Right atrium auricular region (tissue), 2 donors: ENCODE measurements at regions not wholly inside any gene's neighbourhood (a gene's known extent, or its start where the extent isn't known, plus 50 kb on each side); places are given as distances from the start of the nearest gene placed in this dataset.

Experiments
- DNase-seq: peaks from one replicate; pipeline ENCODE4 v3.0.0-alpha.2; 2019; ENCODE audit warnings: low spot score
- H3K27ac ChIP-seq, 2 donors: fragments of 200-600 bp; sonication (generic); 1 replicate in 1 of 2; 2 replicates in 1 of 2; pipeline ENCODE4 v1.5.1; 2016 to 2019
- H3K27me3 ChIP-seq, 2 donors: fragments of 200-600 bp; sonication (generic); one replicate each; pipeline versions ENCODE4 v1.5.1 to v1.6.0; 2017 to 2019
- H3K36me3 ChIP-seq: fragments of 200-600 bp; sonication (generic); one replicate; pipeline ENCODE4 v1.5.1; 2016
- H3K4me1 ChIP-seq, 2 donors: fragments of 200-600 bp; sonication (generic); one replicate each; pipeline versions ENCODE4 v1.5.1 to v1.6.0; 2017 to 2019
- H3K4me3 ChIP-seq, 2 donors: fragments of 200-600 bp; sonication (generic); 1 replicate in 1 of 2; 2 replicates in 1 of 2; pipeline ENCODE4 v1.5.1; 2017 to 2019; ENCODE audit warnings: mild to moderate bottlenecking in 1 of 2, moderate library complexity in 1 of 2
- H3K9me3 ChIP-seq, 2 donors: fragments of 200-600 bp; sonication (generic); one replicate each; pipeline ENCODE4 v1.5.1; 2019
- CTCF ChIP-seq, 2 donors: fragments of 200-600 bp; sonication (generic); IDR thresholded peaks; one replicate each; pipeline ENCODE4 v1.5.1; 2019; ENCODE audit warnings: antibody characterized with exemption in 2 of 2

- Histone ChIP-seq H3K27me3 (no peaks in the 10 kb centered on the region), H3K27ac (no peak overlapping the region), H3K9me3 (no peaks in the 10 kb centered on the region), H3K4me1 (peaks cover 0 to 30% of the 10 kb centered on the region in 2 donors), H3K36me3 (no peaks in the 10 kb centered on the region), H3K4me3 (no peak overlapping the region)
- TF ChIP-seq CTCF (IDR thresholded peaks at IDR 0.05), result no peak
- no peak for DNase-seq
Measured at GRCh38 chr2:160917850-160918249, 242.4 kb upstream of the TANK start.

DNA sequence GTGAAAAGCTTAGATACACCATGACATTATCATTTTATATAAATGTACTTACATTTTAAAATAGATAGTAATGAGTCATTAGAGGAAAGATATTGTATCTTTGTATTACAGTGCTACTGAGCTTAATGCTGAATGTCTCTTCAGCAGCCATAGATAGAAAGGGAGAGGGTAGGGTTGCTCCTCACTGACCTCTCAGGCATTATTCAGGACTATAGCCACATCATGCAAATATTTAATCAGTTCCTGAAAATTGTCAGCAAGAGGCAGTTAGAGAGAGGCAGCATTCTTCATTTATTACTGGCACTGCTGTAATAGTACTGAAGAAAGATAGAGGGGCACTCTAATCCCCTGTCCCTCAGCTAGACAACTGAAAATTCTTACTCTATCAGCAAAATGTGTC lies 242.0 kb upstream of the TANK start:
- no peaks in the 10 kb centered on the region for H3K9me3 ChIP-seq
- H3K27me3 ChIP-seq, result no peaks in the 10 kb centered on the region
- DNase-seq, result no peak
- H3K27ac ChIP-seq, result no peak overlapping the region
- TF ChIP-seq CTCF (IDR thresholded peaks at IDR 0.05), result no peak
- H3K36me3 ChIP-seq, result no peaks in the 10 kb centered on the region
- H3K4me1 ChIP-seq, result peaks cover 0 to 30% of the 10 kb centered on the region in 2 donors
- no peak overlapping the region for H3K4me3 ChIP-seq

DNA sequence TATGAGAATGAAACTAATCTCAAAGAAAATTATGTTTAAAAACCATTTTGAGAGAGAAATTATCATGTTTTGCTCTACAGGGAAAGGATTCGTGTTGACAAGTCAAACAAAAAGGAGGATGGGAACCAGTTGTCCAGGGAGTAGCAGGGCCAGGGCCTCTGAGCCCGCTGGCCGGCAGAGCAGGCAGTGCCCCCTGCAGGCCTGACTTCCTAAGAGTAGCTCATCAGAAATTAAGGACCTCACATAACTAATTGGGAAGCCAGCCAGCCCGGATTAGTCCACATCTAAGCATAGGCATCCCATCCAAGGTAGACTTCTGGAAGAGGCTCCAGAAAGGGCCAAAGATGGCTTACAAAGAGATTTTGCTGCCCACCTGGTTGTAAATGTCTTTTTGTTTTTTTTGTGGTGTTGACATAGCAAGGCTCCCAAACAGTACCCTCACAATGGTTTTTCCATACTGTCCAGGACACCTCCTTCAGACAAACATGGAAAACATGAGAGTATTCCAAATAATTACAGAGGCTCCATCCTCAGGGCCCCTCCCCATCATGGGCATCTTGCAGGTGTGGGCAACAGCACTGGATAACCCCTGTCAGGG lies 241.2 kb upstream of the TANK start:
- Histone ChIP-seq H3K9me3 (no peaks in the 10 kb centered on the region), H3K36me3 (no peaks in the 10 kb centered on the region), H3K4me1 (peaks cover 0 to 30% of the 10 kb centered on the region in 2 donors), H3K27ac (no peak overlapping the region), H3K27me3 (no peaks in the 10 kb centered on the region), H3K4me3 (no peak overlapping the region)
- peak; percentile 55 to 76 for TF ChIP-seq CTCF (IDR thresholded peaks at IDR 0.05)
- DNase-seq, result peak; percentile 71

GRCh38 chr2:160920061-160920460 lies 240.2 kb upstream of the TANK start:
- Histone ChIP-seq H3K36me3 (no peaks in the 10 kb centered on the region), H3K27me3 (no peaks in the 10 kb centered on the region), H3K27ac (peak overlapping the region in 1 of 2 donors; percentile 61), H3K4me3 (no peak overlapping the region), H3K9me3 (no peaks in the 10 kb centered on the region), H3K4me1 (peaks cover 0 to 30% of the 10 kb centered on the region in 2 donors)
- TF ChIP-seq CTCF (IDR thresholded peaks at IDR 0.05), result no peak
- DNase-seq, result no peak

GRCh38 chr2:160920791-160921303 lies 239.4 kb upstream of the TANK start:
- TF ChIP-seq CTCF (IDR thresholded peaks at IDR 0.05), result no peak
- Histone ChIP-seq H3K9me3 (no peaks in the 10 kb centered on the region), H3K4me1 (peaks cover 0 to 30% of the 10 kb centered on the region in 2 donors), H3K36me3 (no peaks in the 10 kb centered on the region), H3K27me3 (no peaks in the 10 kb centered on the region), H3K4me3 (no peak overlapping the region), H3K27ac (peak overlapping the region; percentile 1 to 61)
- no peak for DNase-seq
